Ishikawa (cell line): ENCODE measurements at regions not wholly inside any gene's neighbourhood (a gene's known extent, or its start where the extent isn't known, plus 50 kb on each side); places are given as distances from the start of the nearest gene placed in this dataset.

ENCODE experiments used
- CEBPB ChIP-seq: IDR thresholded peaks from 2 replicates; pipeline ENCODE4 v1.6.1; 2012
- EGR1 ChIP-seq: IDR thresholded peaks from 2 replicates; pipeline ENCODE4 v1.6.1; 2012
- EP300 ChIP-seq: IDR thresholded peaks from 2 replicates; pipeline ENCODE4 v1.6.1; 2012; ENCODE audit warnings: borderline replicate concordance
- MAX ChIP-seq: IDR thresholded peaks from 2 replicates; pipeline ENCODE4 v1.6.1; 2012
- RAD21 ChIP-seq: IDR thresholded peaks from 2 replicates; pipeline ENCODE4 v1.6.1; 2012; ENCODE audit warnings: low read depth
- REST ChIP-seq: IDR thresholded peaks from 2 replicates; pipeline ENCODE4 v1.6.1; 2012; ENCODE audit warnings: low read depth, mild to moderate bottlenecking
- TCF12 ChIP-seq: IDR thresholded peaks from 2 replicates; pipeline ENCODE4 v1.6.1; 2012; ENCODE audit warnings: low read depth
- USF1 ChIP-seq: IDR thresholded peaks from 2 replicates; pipeline ENCODE4 v1.6.1; 2012
- YY1 ChIP-seq: IDR thresholded peaks from 2 replicates; pipeline ENCODE4 v1.6.1; 2012; ENCODE audit warnings: low read depth
- ZBTB7A ChIP-seq: IDR thresholded peaks from 2 replicates; pipeline ENCODE4 v1.6.1; 2012; ENCODE audit warnings: low read depth

DNA sequence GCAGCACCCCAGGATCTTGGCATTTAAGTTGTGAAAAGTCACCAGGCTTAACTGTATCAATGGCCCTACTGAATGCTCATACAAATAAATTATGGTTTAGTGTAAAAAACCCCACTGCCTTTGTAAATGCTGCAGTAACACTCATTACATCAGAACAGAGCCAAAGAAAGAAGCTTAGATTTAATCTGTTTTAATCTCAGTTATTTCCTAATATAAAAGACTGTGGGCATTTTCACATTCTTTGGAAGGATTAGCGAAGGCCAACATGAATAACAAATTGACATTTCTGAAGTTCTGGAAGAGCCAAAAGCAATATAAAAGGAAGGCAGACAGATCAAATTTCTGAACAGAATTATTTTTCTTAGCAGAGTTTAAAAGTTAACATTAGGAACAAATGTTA, 140.0 kb upstream of the HCCS start:
- TF ChIP-seq MAX (no peak), EGR1 (no peak), USF1 (no peak), EP300 (no peak), REST (no peak), TCF12 (no peak), CEBPB (no peak), YY1 (no peak), RAD21 (no peak), ZBTB7A (no peak)
